Stomach (tissue), 8 donors: ENCODE measurements at regions not wholly inside any gene's neighbourhood (a gene's known extent, or its start where the extent isn't known, plus 50 kb on each side); places are given as distances from the start of the nearest gene placed in this dataset.

Experiments
- DNase-seq, 2 donors: peaks; one replicate each; pipeline versions ENCODE4 v3.0.0 to v3.0.0-alpha.2; 2013 to 2019
- H3K27ac ChIP-seq, 5 donors: fragments of 200-600 bp in 4 of 5; sonication (generic) in 4 of 5; one replicate each; pipeline ENCODE4 v1.5.1; 2013 to 2019; ENCODE audit warnings: mild to moderate bottlenecking in 1 of 5, moderate library complexity in 1 of 5
- H3K27me3 ChIP-seq, 3 donors: fragments of 200-600 bp; sonication (generic); one replicate each; pipeline ENCODE4 v1.5.1; 2017 to 2019; ENCODE audit warnings: mixed run types in 1 of 3
- H3K36me3 ChIP-seq, 4 donors: fragments of 200-600 bp; sonication (generic); 1 replicate in 3 of 4; 2 replicates in 1 of 4; pipeline ENCODE4 v1.5.1; 2016 to 2019
- H3K4me1 ChIP-seq, 4 donors: fragments of 200-600 bp; sonication (generic); one replicate each; pipeline ENCODE4 v1.5.1; 2016 to 2019
- H3K4me3 ChIP-seq, 4 donors: fragments of 200-600 bp; sonication (generic) in 3 of 4; one replicate each; pipeline ENCODE4 v1.5.1; 2016 to 2019; ENCODE audit warnings: mild to moderate bottlenecking in 1 of 4
- H3K9me3 ChIP-seq, 4 donors: fragments of 200-600 bp; sonication (generic); one replicate each; pipeline ENCODE4 v1.5.1; 2016 to 2019
- CTCF ChIP-seq, 7 experiments: fragments of 450-650 bp in 4 of 7; fragments of 200-600 bp in 3 of 7; sonication (generic) in 3 of 7; IDR thresholded peaks; one replicate each; pipeline ENCODE4 v1.5.1; 2016 to 2019; ENCODE audit warnings: antibody characterized with exemption in 7 of 7, control low read depth in 2 of 7, mild to moderate bottlenecking in 1 of 7
- EP300 ChIP-seq: sonication (generic); formaldehyde crosslinking; IDR thresholded peaks from one replicate; pipeline ENCODE4 v1.6.1; 2017; ENCODE audit warnings: antibody characterized with exemption
- POLR2A ChIP-seq, 4 donors: fragments of 450-650 bp; IDR thresholded peaks; one replicate each; pipeline ENCODE4 v1.6.1; 2016; ENCODE audit warnings: antibody characterized with exemption in 4 of 4, control low read depth in 2 of 4, mild to moderate bottlenecking in 1 of 4, moderate library complexity in 1 of 4
- POLR2AphosphoS5 ChIP-seq, 3 donors: sonication (generic); formaldehyde crosslinking; IDR thresholded peaks; one replicate each; pipeline ENCODE4 v1.6.1; 2016; ENCODE audit warnings: antibody characterized with exemption in 3 of 3
- WGBS, 5 donors: extraction: QIAGEN DNeasy Blood & Tissue Kit in 3 of 5; methylation state at CpG; one replicate each; pipeline versions ENCODE4 v1.1.5 to v1.1.7; 2013 to 2018; 5-methylcytosine and 5-hydroxymethylcytosine counted together
- intact Hi-C: fragments of 100-400 bp; cut with DNase I; formaldehyde crosslinking; loops from one replicate; pipeline ENCODE4 v1.15.1; 2023; ENCODE audit warnings: low total_unique reads
- donor health status: healthy with polysubstance abuse.
- donor health status: Bipolar disorder and iron deficiency.
- donor health status: healthy.

GRCh38 chr18:56545464-56545863 lies 92.9 kb downstream of the TXNL1 start:
- intact Hi-C loops = no loop called here
- no peak overlapping the region for H3K4me3 ChIP-seq
- no peaks in the 10 kb centered on the region for H3K4me1 ChIP-seq
- no peaks in the 10 kb centered on the region for H3K9me3 ChIP-seq
- no peaks in the 10 kb centered on the region for H3K27me3 ChIP-seq
- TF ChIP-seq POLR2AphosphoS5 (IDR thresholded peaks at IDR 0.05) (no peak), POLR2A (IDR thresholded peaks at IDR 0.05) (no peak)
- DNase-seq = no peak
- H3K27ac ChIP-seq = no peak overlapping the region
- 80 to 97% (median 91%) methylated on average over 1 of the region's 1 CpG for WGBS, 5 donors
- no peaks in the 10 kb centered on the region for H3K36me3 ChIP-seq

- no peaks in the 10 kb centered on the region for H3K36me3 ChIP-seq
- H3K27me3 ChIP-seq = no peaks in the 10 kb centered on the region
- no peaks in the 10 kb centered on the region for H3K9me3 ChIP-seq
- 64 to 84% (median 80%) methylated on average over 2 of the region's 2 CpGs for WGBS, 5 donors
- no peaks in the 10 kb centered on the region for H3K4me1 ChIP-seq
- H3K27ac ChIP-seq = no peak overlapping the region
- DNase-seq = no peak
- no peak overlapping the region for H3K4me3 ChIP-seq
- no peak for TF ChIP-seq CTCF (IDR thresholded peaks at IDR 0.05)
- TF ChIP-seq POLR2AphosphoS5 (IDR thresholded peaks at IDR 0.05) = no peak
- TF ChIP-seq POLR2A (IDR thresholded peaks at IDR 0.05) = no peak
- intact Hi-C loops = no loop called here
Measured at GRCh38 chr18:56542476-56542875, 95.9 kb downstream of the TXNL1 start.

DNA sequence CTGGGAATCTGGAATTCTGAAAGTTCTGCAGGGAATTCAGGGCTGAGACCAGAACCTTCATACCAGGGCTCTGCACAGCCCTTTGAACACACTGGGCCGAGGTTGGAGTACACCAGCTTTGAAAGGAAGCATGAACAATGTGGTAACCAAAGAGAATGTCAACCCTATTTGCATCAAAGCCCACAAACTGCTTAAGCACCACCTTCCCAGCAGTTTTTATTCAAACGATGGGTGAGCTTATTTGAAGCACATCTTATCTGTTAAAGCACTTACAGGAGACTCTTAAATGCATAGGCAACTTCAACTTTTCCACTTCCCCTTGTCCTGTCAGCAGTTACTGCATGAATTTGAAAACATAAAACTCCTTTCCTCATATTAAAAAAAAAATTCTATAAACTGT lies 96.6 kb downstream of the TXNL1 start:
- H3K27me3 ChIP-seq = no peaks in the 10 kb centered on the region
- H3K4me1 ChIP-seq = no peaks in the 10 kb centered on the region
- no peak overlapping the region for H3K27ac ChIP-seq
- no peak for DNase-seq
- TF ChIP-seq POLR2A (IDR thresholded peaks at IDR 0.05) (no peak), POLR2AphosphoS5 (IDR thresholded peaks at IDR 0.05) (no peak), CTCF (IDR thresholded peaks at IDR 0.05) (no peak), EP300 (no peak)
- intact Hi-C loops = no loop called here
- H3K9me3 ChIP-seq = no peaks in the 10 kb centered on the region
- H3K4me3 ChIP-seq = no peak overlapping the region
- 28 to 54% (median 36%) methylated on average over 2 of the region's 2 CpGs for WGBS, 5 donors
- no peaks in the 10 kb centered on the region for H3K36me3 ChIP-seq

GRCh38 chr18:56541340-56541739 lies 97.1 kb downstream of the TXNL1 start:
- 77 to 85% (median 83%) methylated on average over 2 of the region's 2 CpGs for WGBS, 5 donors
- DNase-seq = no peak
- H3K4me3 ChIP-seq = no peak overlapping the region
- H3K27ac ChIP-seq = no peak overlapping the region
- intact Hi-C loops = no loop called here
- H3K27me3 ChIP-seq = no peaks in the 10 kb centered on the region
- H3K9me3 ChIP-seq = no peaks in the 10 kb centered on the region
- TF ChIP-seq CTCF (IDR thresholded peaks at IDR 0.05) (no peak), EP300 (no peak), POLR2A (IDR thresholded peaks at IDR 0.05) (no peak), POLR2AphosphoS5 (IDR thresholded peaks at IDR 0.05) (no peak)
- H3K36me3 ChIP-seq = no peaks in the 10 kb centered on the region
- H3K4me1 ChIP-seq = no peaks in the 10 kb centered on the region

DNA sequence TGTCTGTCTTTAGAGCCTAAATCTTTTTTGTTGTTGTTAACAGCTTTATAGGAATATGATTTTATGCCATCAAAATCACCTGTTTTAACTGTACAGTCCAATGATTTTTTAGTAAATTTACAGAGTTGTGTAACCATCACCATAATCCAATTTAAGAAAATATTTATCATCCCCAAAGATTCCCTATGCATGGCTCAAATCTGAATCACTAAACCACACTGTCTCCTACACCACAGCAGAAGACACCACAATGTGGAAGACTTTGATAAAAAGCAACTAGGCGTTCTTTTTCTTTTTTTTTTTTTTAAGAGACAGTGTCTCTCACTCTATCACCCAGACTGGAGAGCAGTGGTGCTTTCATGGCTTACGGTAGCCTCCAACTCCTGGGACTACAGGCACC lies 99.6 kb downstream of the TXNL1 start:
- intact Hi-C loops = no loop called here
- Histone ChIP-seq H3K36me3 (no peaks in the 10 kb centered on the region), H3K27me3 (no peaks in the 10 kb centered on the region), H3K27ac (no peak overlapping the region), H3K4me1 (no peaks in the 10 kb centered on the region), H3K9me3 (no peaks in the 10 kb centered on the region), H3K4me3 (no peak overlapping the region)
- no peak for TF ChIP-seq POLR2A (IDR thresholded peaks at IDR 0.05)
- no peak for TF ChIP-seq CTCF (IDR thresholded peaks at IDR 0.05)
- no peak for TF ChIP-seq EP300
- no peak for TF ChIP-seq POLR2AphosphoS5 (IDR thresholded peaks at IDR 0.05)
- DNase-seq = no peak
- 33 to 90% (median 87%) methylated on average over 2 of the region's 2 CpGs for WGBS, 5 donors
